ENCODE measurements at regions not wholly inside any gene's neighbourhood (a gene's known extent, or its start where the extent isn't known, plus 50 kb on each side); places are given as distances from the start of the nearest gene placed in this dataset.

DNA sequence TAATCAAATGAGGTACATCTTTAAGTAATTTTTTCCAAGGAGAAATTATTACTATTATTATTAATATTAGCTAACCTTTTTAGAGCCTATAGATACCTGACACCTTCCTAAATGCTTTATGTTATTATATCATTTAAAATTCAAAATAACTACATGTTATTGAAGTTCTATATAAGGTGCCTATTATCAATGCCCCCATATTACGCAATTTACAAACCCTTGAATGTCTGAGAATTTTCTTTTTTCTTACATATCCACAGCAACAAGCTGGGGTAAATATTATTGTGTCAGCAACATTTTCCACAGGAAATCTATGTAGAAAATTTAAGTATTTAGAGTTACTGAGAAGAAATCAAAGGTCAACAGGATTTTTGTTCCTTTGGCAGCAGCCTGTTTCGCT is 327.3 kb downstream of the NXPE2 start:
- Histone ChIP-seq H3K4me3 (no peak overlapping the region), H3K27me3 (no peaks in the 10 kb centered on the region), H3K4me1 (no peaks in the 10 kb centered on the region), H3K9me3 (no peaks in the 10 kb centered on the region), H3K36me3 (no peaks in the 10 kb centered on the region), H3K27ac (no peak overlapping the region)
- no peak for DNase-seq
- TF ChIP-seq POLR2A (IDR thresholded peaks at IDR 0.05) = no peak
- TF ChIP-seq, protein P1, sequence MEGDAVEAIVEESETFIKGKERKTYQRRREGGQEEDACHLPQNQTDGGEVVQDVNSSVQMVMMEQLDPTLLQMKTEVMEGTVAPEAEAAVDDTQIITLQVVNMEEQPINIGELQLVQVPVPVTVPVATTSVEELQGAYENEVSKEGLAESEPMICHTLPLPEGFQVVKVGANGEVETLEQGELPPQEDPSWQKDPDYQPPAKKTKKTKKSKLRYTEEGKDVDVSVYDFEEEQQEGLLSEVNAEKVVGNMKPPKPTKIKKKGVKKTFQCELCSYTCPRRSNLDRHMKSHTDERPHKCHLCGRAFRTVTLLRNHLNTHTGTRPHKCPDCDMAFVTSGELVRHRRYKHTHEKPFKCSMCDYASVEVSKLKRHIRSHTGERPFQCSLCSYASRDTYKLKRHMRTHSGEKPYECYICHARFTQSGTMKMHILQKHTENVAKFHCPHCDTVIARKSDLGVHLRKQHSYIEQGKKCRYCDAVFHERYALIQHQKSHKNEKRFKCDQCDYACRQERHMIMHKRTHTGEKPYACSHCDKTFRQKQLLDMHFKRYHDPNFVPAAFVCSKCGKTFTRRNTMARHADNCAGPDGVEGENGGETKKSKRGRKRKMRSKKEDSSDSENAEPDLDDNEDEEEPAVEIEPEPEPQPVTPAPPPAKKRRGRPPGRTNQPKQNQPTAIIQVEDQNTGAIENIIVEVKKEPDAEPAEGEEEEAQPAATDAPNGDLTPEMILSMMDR (IDR thresholded peaks at IDR 0.05) = no peak

DNA sequence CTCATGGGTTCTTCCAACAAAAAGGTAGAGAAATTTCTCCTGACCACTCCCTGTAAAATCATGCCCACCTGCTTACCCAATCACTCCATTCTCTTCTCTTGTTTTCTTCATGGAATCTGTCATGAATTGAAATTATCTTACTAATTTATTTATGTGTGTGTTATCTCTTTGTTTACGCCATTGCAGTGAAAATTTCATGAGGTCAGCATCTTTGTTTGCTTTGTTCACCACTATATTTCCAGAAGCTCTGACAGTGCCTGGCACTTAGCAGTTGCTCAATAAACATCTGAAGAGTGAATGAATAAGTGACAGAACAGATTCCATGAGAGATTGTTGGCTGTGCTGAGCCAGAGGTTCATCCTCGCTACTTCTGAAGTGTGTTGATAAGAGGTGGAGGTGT is 329.5 kb downstream of the NXPE2 start:
- Histone ChIP-seq H3K27ac (no peak overlapping the region), H3K9me3 (no peaks in the 10 kb centered on the region), H3K4me3 (no peak overlapping the region), H3K4me1 (no peaks in the 10 kb centered on the region), H3K27me3 (no peaks in the 10 kb centered on the region), H3K36me3 (no peaks in the 10 kb centered on the region)
- no peak for DNase-seq
- TF ChIP-seq, protein P1 (IDR thresholded peaks at IDR 0.05) = no peak
- no peak for TF ChIP-seq POLR2A (IDR thresholded peaks at IDR 0.05)

DNA sequence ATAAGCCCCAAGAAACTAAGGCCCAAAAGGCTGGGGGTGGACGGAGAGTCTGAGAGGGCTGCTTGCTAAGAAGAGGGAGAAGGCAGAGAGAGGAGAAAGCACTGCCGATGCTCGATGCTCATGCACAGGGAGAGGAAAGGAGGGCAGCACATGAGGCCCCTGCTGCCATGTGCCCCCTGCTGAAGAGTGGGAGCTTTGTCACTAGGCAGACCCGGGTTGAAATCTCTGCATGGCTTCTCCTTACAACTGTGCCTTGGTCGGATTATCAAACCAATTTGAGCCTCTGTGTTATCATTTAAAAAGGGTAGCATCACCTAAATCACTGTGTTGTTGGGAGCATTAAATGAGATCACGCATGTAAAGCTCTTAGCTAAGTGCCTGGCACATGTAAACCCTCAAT is 330.5 kb downstream of the NXPE2 start:
- TF ChIP-seq, protein P1 (IDR thresholded peaks at IDR 0.05) = no peak
- no peak for TF ChIP-seq POLR2A (IDR thresholded peaks at IDR 0.05)
- Histone ChIP-seq H3K4me1 (no peaks in the 10 kb centered on the region), H3K4me3 (no peak overlapping the region), H3K9me3 (no peaks in the 10 kb centered on the region), H3K36me3 (no peaks in the 10 kb centered on the region), H3K27ac (no peak overlapping the region), H3K27me3 (no peaks in the 10 kb centered on the region)
- no peak for DNase-seq

DNA sequence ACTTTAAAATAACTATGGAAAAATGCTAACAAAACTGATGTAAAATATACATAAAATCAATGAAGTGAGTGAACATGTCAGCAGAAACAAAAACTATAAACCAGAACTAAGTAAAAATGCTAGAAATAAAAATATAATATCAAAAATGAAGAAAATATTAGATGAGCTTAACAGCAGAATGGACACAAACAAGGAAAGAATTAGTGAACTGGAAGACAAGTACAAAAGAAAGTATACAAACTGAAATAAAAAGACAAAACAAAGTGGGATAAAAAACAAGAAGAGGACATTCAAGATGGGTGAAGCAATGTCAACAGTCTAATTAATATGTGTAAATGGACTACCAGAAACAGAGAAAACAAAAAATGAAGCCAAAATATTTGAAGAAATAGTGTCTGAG is 339.2 kb downstream of the NXPE2 start:
- H3K36me3 ChIP-seq = no peaks in the 10 kb centered on the region
- TF ChIP-seq POLR2A (IDR thresholded peaks at IDR 0.05) = no peak
- TF ChIP-seq, protein P1 (IDR thresholded peaks at IDR 0.05) = no peak
- H3K4me3 ChIP-seq = no peak overlapping the region
- no peak overlapping the region for H3K27ac ChIP-seq
- H3K4me1 ChIP-seq = no peaks in the 10 kb centered on the region
- no peak for DNase-seq
- H3K9me3 ChIP-seq = no peaks in the 10 kb centered on the region
- no peaks in the 10 kb centered on the region for H3K27me3 ChIP-seq

DNA sequence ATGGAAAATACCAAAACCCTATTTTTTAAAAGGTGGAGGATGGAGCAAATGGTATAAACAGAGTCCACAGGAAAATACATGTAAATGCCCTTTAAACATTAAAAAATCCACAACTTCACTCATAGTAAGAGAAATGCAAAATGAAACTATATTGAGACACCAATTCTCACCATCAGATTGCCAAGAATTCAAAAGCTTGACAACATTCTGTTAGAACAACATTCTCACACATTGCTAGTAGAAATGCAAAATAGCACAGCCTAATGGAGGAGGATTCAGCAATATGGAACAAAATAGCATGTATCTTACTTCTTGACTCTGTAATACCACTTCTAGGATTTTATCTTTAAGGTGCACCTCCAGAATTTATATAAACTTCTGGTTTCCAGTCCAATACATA is 351.8 kb downstream of the NXPE2 start:
- no peak for DNase-seq
- no peaks in the 10 kb centered on the region for H3K36me3 ChIP-seq
- H3K27ac ChIP-seq = no peak overlapping the region
- TF ChIP-seq POLR2A (IDR thresholded peaks at IDR 0.05) = no peak
- TF ChIP-seq, protein P1 (IDR thresholded peaks at IDR 0.05) = no peak
- no peaks in the 10 kb centered on the region for H3K27me3 ChIP-seq
- no peak overlapping the region for H3K4me3 ChIP-seq
- H3K9me3 ChIP-seq = no peaks in the 10 kb centered on the region
- H3K4me1 ChIP-seq = no peaks in the 10 kb centered on the region

All from Peyer's patch (tissue), 4 donors.